Spleen (tissue), 7 donors: ENCODE measurements at regions not wholly inside any gene's neighbourhood (a gene's known extent, or its start where the extent isn't known, plus 50 kb on each side); places are given as distances from the start of the nearest gene placed in this dataset.

Source experiments
- POLR2A ChIP-seq, 3 donors: fragments of 450-650 bp; IDR thresholded peaks; one replicate each; pipeline ENCODE4 v1.5.1; 2017; ENCODE audit warnings: antibody characterized with exemption in 3 of 3, mild to moderate bottlenecking in 1 of 3
- POLR2AphosphoS5 ChIP-seq, 3 donors: sonication (generic); formaldehyde crosslinking; IDR thresholded peaks; one replicate each; pipeline ENCODE4 v1.5.1; 2017; ENCODE audit warnings: antibody characterized with exemption in 3 of 3
- TF ChIP-seq, protein P1 (sequence below), 11 experiments: fragments of 200-600 bp in 7 of 11; fragments of 450-650 bp in 4 of 11; sonication (generic) in 4 of 11; IDR thresholded peaks in 8 of 11; conservative IDR thresholded peaks in 3 of 11; 1 replicate in 7 of 11; 2 replicates in 4 of 11; pipeline versions ENCODE4 v1.4.0 to v1.8.0; 2016 to 2021; ENCODE audit warnings: antibody characterized with exemption in 11 of 11, inconsistent platforms in 4 of 11, mild to moderate bottlenecking in 1 of 11
- donor health status: DM: no; HTN: no; CAD: no; lungs with moderate emphysema.
- donor health status: DM: no; HTN: no; CAD: no.
- donor health status: DM: no; HTN: no; CAD: no.

DNA sequence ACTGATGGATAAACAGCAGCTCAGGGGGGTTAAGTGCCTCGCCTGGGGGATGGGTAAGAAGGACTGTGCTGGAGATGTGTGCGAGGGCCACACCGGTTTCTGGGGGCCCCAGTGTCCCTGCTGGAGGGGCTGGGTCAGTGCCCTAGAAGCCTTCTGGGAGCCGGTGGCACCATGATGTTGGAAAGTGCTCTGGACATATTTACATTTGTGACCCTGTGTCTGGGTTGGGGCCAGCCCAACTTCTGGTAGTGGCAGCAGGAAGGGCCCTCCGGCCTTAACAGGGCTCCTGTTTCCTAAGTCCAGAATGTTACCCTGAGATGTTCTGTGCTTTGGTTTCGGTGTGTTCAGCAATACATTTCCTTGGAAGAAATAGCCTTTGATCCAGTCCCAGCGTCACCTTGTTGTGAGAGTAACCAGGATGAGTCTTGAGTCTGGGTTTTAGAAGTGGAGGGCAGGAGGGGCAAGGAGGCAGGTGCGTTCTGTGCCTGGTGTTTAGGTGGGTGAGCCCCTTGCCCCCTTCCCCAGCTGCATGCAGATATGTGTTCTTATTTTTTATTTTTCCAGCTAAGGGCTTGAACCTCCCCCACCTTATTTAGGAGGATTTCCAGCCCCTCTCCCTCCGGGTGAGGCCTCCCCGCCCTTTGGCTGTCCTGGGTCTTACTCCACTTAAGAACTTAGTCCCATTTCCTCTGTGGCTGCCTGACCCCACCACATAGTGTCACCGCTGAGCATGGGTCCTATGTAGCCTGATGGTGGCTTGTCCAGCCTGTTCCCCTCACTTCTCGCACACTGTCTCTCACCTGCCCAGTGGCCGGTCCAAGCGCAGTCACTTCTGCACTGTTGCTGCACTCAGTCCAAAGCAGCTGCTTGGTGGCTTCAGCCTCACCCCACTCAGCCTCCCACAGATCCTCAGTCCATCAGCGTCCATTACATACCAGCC is 132.7 kb upstream of the HS6ST1 start:
- TF ChIP-seq, protein P1, sequence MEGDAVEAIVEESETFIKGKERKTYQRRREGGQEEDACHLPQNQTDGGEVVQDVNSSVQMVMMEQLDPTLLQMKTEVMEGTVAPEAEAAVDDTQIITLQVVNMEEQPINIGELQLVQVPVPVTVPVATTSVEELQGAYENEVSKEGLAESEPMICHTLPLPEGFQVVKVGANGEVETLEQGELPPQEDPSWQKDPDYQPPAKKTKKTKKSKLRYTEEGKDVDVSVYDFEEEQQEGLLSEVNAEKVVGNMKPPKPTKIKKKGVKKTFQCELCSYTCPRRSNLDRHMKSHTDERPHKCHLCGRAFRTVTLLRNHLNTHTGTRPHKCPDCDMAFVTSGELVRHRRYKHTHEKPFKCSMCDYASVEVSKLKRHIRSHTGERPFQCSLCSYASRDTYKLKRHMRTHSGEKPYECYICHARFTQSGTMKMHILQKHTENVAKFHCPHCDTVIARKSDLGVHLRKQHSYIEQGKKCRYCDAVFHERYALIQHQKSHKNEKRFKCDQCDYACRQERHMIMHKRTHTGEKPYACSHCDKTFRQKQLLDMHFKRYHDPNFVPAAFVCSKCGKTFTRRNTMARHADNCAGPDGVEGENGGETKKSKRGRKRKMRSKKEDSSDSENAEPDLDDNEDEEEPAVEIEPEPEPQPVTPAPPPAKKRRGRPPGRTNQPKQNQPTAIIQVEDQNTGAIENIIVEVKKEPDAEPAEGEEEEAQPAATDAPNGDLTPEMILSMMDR (IDR thresholded peaks at IDR 0.05 in 8 of 11, conservative IDR thresholded peaks at IDR 0.05 in 3 of 11), result no peak
- no peak for TF ChIP-seq POLR2A (IDR thresholded peaks at IDR 0.05)
- no peak for TF ChIP-seq POLR2AphosphoS5 (IDR thresholded peaks at IDR 0.05)
